Sciatic nerve (tissue), 2 donors: ENCODE measurements at regions not wholly inside any gene's neighbourhood (a gene's known extent, or its start where the extent isn't known, plus 50 kb on each side); places are given as distances from the start of the nearest gene placed in this dataset.

ENCODE experiments used
- ATAC-seq: fragments of 200-7000 bp; cut with Tn5 transposase; one replicate; pipeline ENCODE4 v1.9.1; 2020; ENCODE audit warnings: mild to moderate bottlenecking, moderate library complexity
- DNase-seq: peaks from one replicate; pipeline ENCODE4 v3.0.0-alpha.2; 2020; ENCODE audit warnings: low spot score
- intact Hi-C: fragments of 100-400 bp; cut with DNase I; formaldehyde crosslinking; loops from one replicate; pipeline ENCODE4 v1.14.2; 2022
- donor health status: DM: no; HTN: no; CAD: no.
- donor health status: DM: no; HTN: no; CAD: no.

- intact Hi-C loops, result no loop called here
- ATAC-seq (no peak), DNase-seq (no peak)
Measured at GRCh38 chr12:89861086-89861485, 152.4 kb upstream of the ATP2B1 start.

- DNase-seq, result no peak
- intact Hi-C loops, result no loop called here
- ATAC-seq, result no peak
Measured at GRCh38 chr12:89859508-89860220, 151.0 kb upstream of the ATP2B1 start.

GRCh38 chr12:89858718-89859117, 150.1 kb upstream of the ATP2B1 start:
- intact Hi-C loops, result no loop called here
- ATAC-seq (no peak), DNase-seq (no peak)

GRCh38 chr12:89857652-89858274, 149.1 kb upstream of the ATP2B1 start:
- ATAC-seq (peak; percentile 50), DNase-seq (no peak)
- intact Hi-C loops, result no loop called here

GRCh38 chr12:89856431-89856830, 147.8 kb upstream of the ATP2B1 start:
- no peak for DNase-seq
- intact Hi-C loops, result no loop called here

GRCh38 chr12:89848732-89849131, 140.1 kb upstream of the ATP2B1 start:
- intact Hi-C loops, result no loop called here
- DNase-seq (no peak), ATAC-seq (no peak)

More at GRCh38 chr12:89856431-89856830, 147.8 kb upstream of the ATP2B1 start:
- ATAC-seq, result peak; percentile 36

GRCh38 chr12:89846473-89847055, 137.9 kb upstream of the ATP2B1 start:
- intact Hi-C loops, result no loop called here
- ATAC-seq (no peak), DNase-seq (no peak)

GRCh38 chr12:89845767-89846166, 137.1 kb upstream of the ATP2B1 start:
- intact Hi-C loops, result no loop called here
- DNase-seq (no peak), ATAC-seq (no peak)

GRCh38 chr12:89845366-89845765, 136.7 kb upstream of the ATP2B1 start:
- no peak for ATAC-seq
- intact Hi-C loops, result no loop called here

GRCh38 chr12:89844539-89844938, 135.9 kb upstream of the ATP2B1 start:
- no peak for ATAC-seq
- no peak for DNase-seq
- intact Hi-C loops, result no loop called here

More at GRCh38 chr12:89845366-89845765, 136.7 kb upstream of the ATP2B1 start:
- DNase-seq, result no peak

- intact Hi-C loops, result no loop called here
- DNase-seq (no peak), ATAC-seq (no peak)
Measured at GRCh38 chr12:89840162-89840922, 131.7 kb upstream of the ATP2B1 start.

GRCh38 chr12:89839444-89839843, 130.8 kb upstream of the ATP2B1 start:
- ATAC-seq (no peak), DNase-seq (no peak)
- intact Hi-C loops, result no loop called here

- DNase-seq (no peak), ATAC-seq (no peak)
- intact Hi-C loops, result no loop called here
Measured at GRCh38 chr12:89838833-89839232, 130.2 kb upstream of the ATP2B1 start.

- intact Hi-C loops, result no loop called here
- ATAC-seq, result no peak
Measured at GRCh38 chr12:89836026-89836425, 127.4 kb upstream of the ATP2B1 start.

GRCh38 chr12:89834676-89835075, 126.0 kb upstream of the ATP2B1 start:
- intact Hi-C loops, result no loop called here
- DNase-seq (no peak), ATAC-seq (peak; percentile 42)

More at GRCh38 chr12:89836026-89836425, 127.4 kb upstream of the ATP2B1 start:
- DNase-seq, result no peak

GRCh38 chr12:89833337-89834252, 125.0 kb upstream of the ATP2B1 start:
- ATAC-seq (no peak), DNase-seq (no peak)
- intact Hi-C loops, result no loop called here

- intact Hi-C loops, result no loop called here
- DNase-seq (no peak), ATAC-seq (no peak)
Measured at GRCh38 chr12:89832336-89832735, 123.7 kb upstream of the ATP2B1 start.

- ATAC-seq, result no peak
- DNase-seq, result no peak
- intact Hi-C loops, result no loop called here
Measured at GRCh38 chr12:89831310-89832095, 122.9 kb upstream of the ATP2B1 start.
